ENCODE measurements at regions not wholly inside any gene's neighbourhood (a gene's known extent, or its start where the extent isn't known, plus 50 kb on each side); places are given as distances from the start of the nearest gene placed in this dataset.

- TF ChIP-seq CTCF (conservative IDR thresholded peaks at IDR 0.05; ENCODE audit: low read length) (no peak), EZH2phosphoT487 (IDR thresholded peaks at IDR 0.05; ENCODE audit: borderline replicate concordance) (no peak)
Observed at GRCh38 chr1:157292809-157293564, 154.8 kb upstream of the ETV3 start.

All from Loucy (cell line).